Testis (tissue), 2 donors: ENCODE measurements at regions not wholly inside any gene's neighbourhood (a gene's known extent, or its start where the extent isn't known, plus 50 kb on each side); places are given as distances from the start of the nearest gene placed in this dataset.

Source experiments
- DNase-seq: peaks from one replicate; pipeline ENCODE4 v3.0.0-alpha.2; 2019
- H3K27ac ChIP-seq, 2 donors: fragments of 200-600 bp; sonication (generic); one replicate each; pipeline ENCODE4 v1.5.1; 2019
- H3K27me3 ChIP-seq: fragments of 200-600 bp; sonication (generic); one replicate; pipeline ENCODE4 v1.5.1; 2019
- H3K36me3 ChIP-seq: fragments of 200-600 bp; sonication (generic); one replicate; pipeline ENCODE4 v1.5.1; 2017; ENCODE audit warnings: low read depth; ENCODE audit errors: missing control alignments
- H3K4me1 ChIP-seq: fragments of 200-600 bp; sonication (generic); one replicate; pipeline ENCODE4 v1.5.1; 2019
- H3K4me3 ChIP-seq, 2 donors: fragments of 200-600 bp; sonication (generic); one replicate each; pipeline ENCODE4 v1.5.1; 2017 to 2019
- H3K9me3 ChIP-seq: fragments of 200-600 bp; sonication (generic); one replicate; pipeline ENCODE4 v1.5.1; 2017
- CTCF ChIP-seq, 3 experiments: fragments of 450-650 bp in 2 of 3; fragments of 200-600 bp in 1 of 3; sonication (generic) in 1 of 3; IDR thresholded peaks; one replicate each; pipeline ENCODE4 v1.5.1; 2016 to 2019; ENCODE audit warnings: antibody characterized with exemption in 3 of 3, mild to moderate bottlenecking in 2 of 3, moderate library complexity in 1 of 3
- POLR2A ChIP-seq: fragments of 450-650 bp; IDR thresholded peaks from one replicate; pipeline ENCODE4 v1.6.1; 2017; ENCODE audit warnings: antibody characterized with exemption, mild to moderate bottlenecking, moderate library complexity
- WGBS, 2 donors: methylation state at CpG; one replicate each; pipeline ENCODE4 v1.1.5; 2018; 5-methylcytosine and 5-hydroxymethylcytosine counted together
- intact Hi-C: fragments of 100-400 bp; cut with DNase I; formaldehyde crosslinking; loops from one replicate; pipeline ENCODE4 v1.15.1; 2023; ENCODE audit warnings: low total_unique reads

GRCh38 chr1:9473032-9473807, 66.0 kb upstream of the SLC25A33 start:
- H3K36me3 ChIP-seq = no peaks in the 10 kb centered on the region
- 75 to 77% methylated on average over 11 to 14 of the region's 14 CpGs for WGBS, 2 donors
- TF ChIP-seq CTCF (IDR thresholded peaks at IDR 0.05) (no peak), POLR2A (no peak)
- H3K4me3 ChIP-seq = no peak overlapping the region
- H3K27ac ChIP-seq = no peak overlapping the region
- intact Hi-C loops = no loop called here
- no peaks in the 10 kb centered on the region for H3K27me3 ChIP-seq
- no peaks in the 10 kb centered on the region for H3K9me3 ChIP-seq
- DNase-seq = peak; percentile 29
- H3K4me1 ChIP-seq = no peaks in the 10 kb centered on the region

- intact Hi-C loops = no loop called here
Observed at GRCh38 chr1:9475061-9475627, 64.1 kb upstream of the SLC25A33 start.

GRCh38 chr1:9476790-9477463, 62.3 kb upstream of the SLC25A33 start:
- no peak for DNase-seq
- 81 to 90% methylated on average over 4 of the region's 4 CpGs for WGBS, 2 donors

More at GRCh38 chr1:9475061-9475627, 64.1 kb upstream of the SLC25A33 start:
- Histone ChIP-seq H3K4me3 (no peak overlapping the region), H3K4me1 (no peaks in the 10 kb centered on the region), H3K27me3 (no peaks in the 10 kb centered on the region), H3K27ac (no peak overlapping the region), H3K9me3 (no peaks in the 10 kb centered on the region), H3K36me3 (no peaks in the 10 kb centered on the region)
- DNase-seq = no peak
- TF ChIP-seq CTCF (IDR thresholded peaks at IDR 0.05) = no peak
- TF ChIP-seq POLR2A = no peak
- 86 to 92% methylated on average over 9 to 15 of the region's 15 CpGs for WGBS, 2 donors

GRCh38 chr1:9477535-9477934, 61.7 kb upstream of the SLC25A33 start:
- WGBS, 2 donors = 76 to 90% methylated on average over 4 of the region's 4 CpGs

More at GRCh38 chr1:9476790-9477463, 62.3 kb upstream of the SLC25A33 start:
- Histone ChIP-seq H3K4me3 (no peak overlapping the region), H3K4me1 (no peaks in the 10 kb centered on the region), H3K27ac (no peak overlapping the region), H3K9me3 (no peaks in the 10 kb centered on the region), H3K27me3 (no peaks in the 10 kb centered on the region), H3K36me3 (no peaks in the 10 kb centered on the region)
- no peak for TF ChIP-seq CTCF (IDR thresholded peaks at IDR 0.05)
- TF ChIP-seq POLR2A = no peak
- intact Hi-C loops = no loop called here

More at GRCh38 chr1:9477535-9477934, 61.7 kb upstream of the SLC25A33 start:
- no peak for DNase-seq
- Histone ChIP-seq H3K4me1 (no peaks in the 10 kb centered on the region), H3K27ac (no peak overlapping the region), H3K9me3 (no peaks in the 10 kb centered on the region), H3K27me3 (no peaks in the 10 kb centered on the region), H3K36me3 (no peaks in the 10 kb centered on the region), H3K4me3 (no peak overlapping the region)
- intact Hi-C loops = no loop called here
- TF ChIP-seq CTCF (IDR thresholded peaks at IDR 0.05) = no peak
- TF ChIP-seq POLR2A = no peak
